DMS153 treated with DMSO at 0.1 percent for 48 hours (cell line): ENCODE measurements at regions not wholly inside any gene's neighbourhood (a gene's known extent, or its start where the extent isn't known, plus 50 kb on each side); places are given as distances from the start of the nearest gene placed in this dataset.

Experiments
- DNase-seq: peaks from one replicate; lab custom pipeline; 2025; ENCODE audit not compliant: unreplicated experiment; lab: John Stamatoyannopoulos, UW

- DNase-seq, result no peak
Observed at GRCh38 chr20:37598575-37599342, 71.1 kb upstream of the BLCAP start.

GRCh38 chr20:37598100-37598543, 70.4 kb upstream of the BLCAP start:
- DNase-seq, result no peak

DNA sequence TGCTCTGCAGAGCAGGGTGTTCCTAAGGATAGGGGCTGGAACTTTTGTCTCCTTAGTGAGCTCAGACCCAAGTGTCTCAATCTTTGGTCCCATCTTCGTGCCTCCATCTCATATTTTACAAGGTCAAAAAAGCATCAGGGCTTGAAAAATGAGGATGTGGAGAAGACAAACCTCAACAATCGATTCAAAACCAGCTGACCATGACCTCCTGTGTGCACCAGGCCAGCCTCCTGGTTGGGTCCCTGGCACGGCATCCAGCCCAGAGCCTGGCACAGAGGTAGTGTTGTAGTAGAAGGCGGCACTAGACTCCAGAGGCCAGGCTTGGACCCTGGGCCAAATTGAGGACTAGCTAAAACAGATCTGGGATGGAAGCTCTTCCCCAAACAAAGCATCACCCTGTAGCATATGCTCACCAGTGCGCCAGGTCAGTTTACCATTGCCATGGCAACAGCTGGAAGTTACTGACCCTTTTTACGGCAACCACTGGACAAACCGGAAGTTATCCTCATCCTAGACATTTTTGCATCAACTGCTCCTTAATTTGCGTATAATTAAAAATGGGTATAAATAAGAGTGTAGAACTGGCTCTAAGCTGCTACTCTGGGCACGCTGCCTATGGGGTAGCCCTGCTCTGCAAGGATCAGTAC, 69.3 kb upstream of the BLCAP start:
- DNase-seq, result no peak

DNA sequence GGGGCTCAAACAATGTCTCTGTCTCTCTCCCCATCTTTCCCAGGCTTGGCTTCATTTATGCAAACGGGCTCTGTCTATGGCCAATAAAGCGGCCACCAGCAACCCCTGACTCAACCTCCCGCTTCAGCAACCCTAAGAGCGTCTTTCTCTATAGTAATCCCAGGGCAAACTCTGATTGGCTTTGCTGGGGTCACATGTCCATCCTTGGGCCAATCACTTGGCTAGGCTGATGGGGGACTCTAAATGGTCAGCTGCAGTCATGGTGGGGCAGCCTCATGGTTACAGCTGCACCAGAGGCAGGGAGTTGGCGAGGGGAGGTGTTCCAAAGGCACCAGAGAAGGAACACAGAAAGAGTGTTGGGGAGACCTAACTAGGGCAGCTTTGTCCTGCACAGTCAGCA, 68.5 kb upstream of the BLCAP start:
- no peak for DNase-seq

- no peak for DNase-seq
Observed at GRCh38 chr20:37593710-37594109, 66.0 kb upstream of the BLCAP start.

- no peak for DNase-seq
Observed at GRCh38 chr20:37590938-37591490, 63.3 kb upstream of the BLCAP start.

GRCh38 chr20:37586078-37586477, 58.4 kb upstream of the BLCAP start:
- DNase-seq, result no peak

DNA sequence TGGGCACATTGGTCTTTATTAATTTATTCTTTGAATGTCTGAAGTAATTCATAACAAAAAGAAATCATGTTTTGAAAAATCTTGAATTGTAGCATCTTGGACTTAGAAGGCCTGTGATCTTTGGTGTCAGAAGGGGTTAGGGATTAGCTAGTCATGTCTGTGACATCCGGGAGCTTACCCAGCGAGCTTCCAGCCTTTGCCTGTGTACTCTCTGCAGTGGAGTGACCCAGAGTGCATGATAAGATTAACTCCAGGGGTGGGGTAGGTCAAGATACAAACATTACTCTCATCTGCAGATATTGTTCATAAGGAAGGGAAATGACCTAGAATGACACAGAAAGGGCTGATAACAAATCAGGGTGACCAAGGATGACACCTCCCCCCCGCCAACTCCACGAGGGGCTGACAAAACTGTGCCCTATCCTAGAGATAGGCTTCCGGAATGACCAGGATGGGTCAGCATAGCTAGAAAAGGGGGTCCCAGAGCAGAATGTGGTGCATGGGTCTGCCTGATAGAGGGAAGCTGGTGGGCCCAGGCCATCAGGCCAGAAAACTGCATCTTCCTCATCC, 56.6 kb upstream of the BLCAP start:
- no peak for DNase-seq

DNA sequence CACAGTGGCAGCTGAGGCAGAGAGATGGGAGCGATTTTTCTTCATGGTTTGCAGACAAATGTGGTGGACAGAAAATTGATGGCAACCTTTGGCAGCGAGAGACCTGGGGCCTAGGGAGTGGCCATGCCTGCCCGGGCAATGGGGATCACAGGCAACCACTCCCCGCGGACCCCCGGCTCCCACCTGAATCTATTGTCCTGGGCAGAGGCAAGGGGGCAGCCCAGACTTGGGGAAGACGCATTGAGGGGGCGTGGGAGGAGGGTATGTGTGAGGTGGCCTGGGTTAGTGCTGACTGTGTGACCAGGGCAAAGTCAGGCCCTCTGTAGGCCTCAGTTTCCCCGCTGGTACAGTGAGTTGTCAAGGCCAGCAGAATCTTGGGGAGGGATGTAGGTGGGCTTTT, 53.6 kb upstream of the BLCAP start:
- DNase-seq, result no peak

GRCh38 chr20:37580069-37580468, 52.4 kb upstream of the BLCAP start:
- no peak for DNase-seq

DNA sequence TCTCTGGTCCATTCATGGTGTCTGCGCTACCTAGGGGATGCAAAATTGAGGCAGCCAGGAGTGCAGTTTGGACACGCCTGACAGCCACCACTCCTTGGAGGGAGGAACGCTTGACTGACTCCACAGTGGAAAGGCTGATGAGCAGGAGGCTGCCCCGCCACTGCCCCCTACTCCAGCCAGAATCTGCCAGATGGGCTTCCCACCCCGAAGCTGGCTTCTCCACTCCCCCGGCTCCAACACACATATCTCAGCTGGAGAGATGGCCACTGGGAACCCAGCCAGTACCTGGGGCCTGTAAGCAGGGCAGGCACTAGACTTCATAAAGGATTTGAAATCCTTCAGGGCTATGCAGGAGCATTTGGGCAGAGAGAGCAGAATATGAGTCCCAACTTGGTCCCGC, 51.4 kb upstream of the BLCAP start:
- no peak for DNase-seq

DNA sequence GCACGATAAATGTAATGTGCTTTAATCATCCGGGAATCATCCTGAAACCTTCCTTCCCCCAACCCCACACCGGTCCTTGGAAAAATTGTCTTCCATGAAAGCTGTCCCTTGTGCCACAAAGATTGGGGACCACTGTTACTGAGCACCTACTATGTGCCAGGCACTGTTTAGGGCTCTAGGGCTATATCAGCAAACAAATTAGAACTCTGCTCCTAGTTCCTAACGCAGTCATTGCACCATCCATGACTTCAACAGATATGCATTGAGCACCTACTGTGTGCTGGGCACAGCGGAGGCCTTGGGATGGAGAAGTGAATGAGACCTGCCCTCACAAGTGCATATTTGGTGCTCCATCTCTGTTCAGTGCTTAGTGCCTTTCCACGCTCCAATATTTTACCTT, 50.3 kb upstream of the BLCAP start:
- DNase-seq, result no peak
